Naive thymus-derived CD4-positive, alpha-beta T cell (primary cell): ENCODE measurements at regions not wholly inside any gene's neighbourhood (a gene's known extent, or its start where the extent isn't known, plus 50 kb on each side); places are given as distances from the start of the nearest gene placed in this dataset.

ENCODE experiments used
- ATAC-seq: fragments of 150-1000 bp; cut with Tn5 transposase; 2 replicates; pipeline ENCODE4 v1.10.0; 2021; ENCODE audit warnings: mild to moderate bottlenecking, moderate library complexity
- CTCF ChIA-PET: fragments of 350-600 bp; sonication (Branson Sonifier 250); formaldehyde crosslinking; loops from one replicate; lab custom pipeline; 2021; ENCODE audit warnings: antibody characterized with exemption; lab: Charles Lee
- POLR2A ChIA-PET: fragments of 350-600 bp; sonication (Branson Sonifier 250); formaldehyde crosslinking; loops from one replicate; lab custom pipeline; 2021; ENCODE audit warnings: antibody characterized with exemption, inconsistent platforms; lab: Charles Lee
- DNase-seq, 9 donors: peaks; one replicate each; pipeline versions ENCODE4 v3.0.0 to v3.0.0-alpha.2; 2020 to 2022; ENCODE audit warnings: mixed read lengths in 1 of 9
- H3K27ac ChIP-seq: one replicate; pipeline ENCODE4 v1.7.0; 2013; ENCODE audit warnings: mild to moderate bottlenecking, low read depth, low read length, moderate library complexity
- H3K27me3 ChIP-seq, 2 donors: one replicate each; pipeline ENCODE4 v1.7.0; 2013; ENCODE audit warnings: low read length in 2 of 2, mild to moderate bottlenecking in 2 of 2, moderate library complexity in 2 of 2; ENCODE audit not compliant: control insufficient read depth in 2 of 2, insufficient read depth in 2 of 2
- H3K36me3 ChIP-seq, 3 experiments: 1 replicate in 2 of 3; 2 replicates in 1 of 3; pipeline ENCODE4 v1.7.0; 2013; ENCODE audit warnings: low read length in 3 of 3, mild to moderate bottlenecking in 3 of 3, moderate library complexity in 1 of 3; ENCODE audit not compliant: insufficient read depth in 3 of 3, control insufficient read depth in 2 of 3
- H3K4me1 ChIP-seq, 2 donors: one replicate each; pipeline ENCODE4 v1.7.0; 2013; ENCODE audit warnings: low read length in 2 of 2, mild to moderate bottlenecking in 2 of 2, moderate library complexity in 1 of 2; ENCODE audit not compliant: control insufficient read depth in 2 of 2, insufficient read depth in 2 of 2
- H3K4me3 ChIP-seq: 2 replicates; pipeline ENCODE4 v1.7.0; 2013; ENCODE audit warnings: mild to moderate bottlenecking, low read length
- H3K9me3 ChIP-seq, 3 experiments: 1 replicate in 2 of 3; 2 replicates in 1 of 3; pipeline ENCODE4 v1.7.0; 2013; ENCODE audit warnings: low read length in 3 of 3; ENCODE audit not compliant: control insufficient read depth in 2 of 3
- H3K27ac Mint-ChIP-seq, 9 donors: one replicate each; pipeline ENCODE4 v1.8.0; 2020 to 2022; ENCODE audit warnings: mixed read lengths in 9 of 9, mild to moderate bottlenecking in 8 of 9, moderate library complexity in 5 of 9, inconsistent platforms in 2 of 9
- H3K27me3 Mint-ChIP-seq, 5 donors: one replicate each; pipeline ENCODE4 v1.8.0; 2021 to 2022; ENCODE audit warnings: mixed read lengths in 5 of 5, mild to moderate bottlenecking in 1 of 5
- H3K36me3 Mint-ChIP-seq, 5 donors: one replicate each; pipeline ENCODE4 v1.8.0; 2020 to 2022; ENCODE audit warnings: mixed read lengths in 5 of 5, mild to moderate bottlenecking in 3 of 5, inconsistent platforms in 1 of 5
- H3K4me1 Mint-ChIP-seq, 7 donors: one replicate each; pipeline ENCODE4 v1.8.0; 2020 to 2022; ENCODE audit warnings: mixed read lengths in 7 of 7, mild to moderate bottlenecking in 3 of 7, inconsistent platforms in 1 of 7
- H3K4me3 Mint-ChIP-seq, 10 donors: one replicate each; pipeline ENCODE4 v1.8.0; 2020 to 2022; ENCODE audit warnings: mild to moderate bottlenecking in 10 of 10, mixed read lengths in 10 of 10, moderate library complexity in 6 of 10, inconsistent platforms in 2 of 10
- H3K9me3 Mint-ChIP-seq, 11 donors: one replicate each; pipeline ENCODE4 v1.8.0; 2020 to 2022; ENCODE audit warnings: mixed read lengths in 11 of 11, mild to moderate bottlenecking in 4 of 11, inconsistent platforms in 1 of 11, moderate library complexity in 1 of 11
- intact Hi-C, 2 donors: fragments of 100-400 bp; cut with micrococcal nuclease; formaldehyde crosslinking; loops; one replicate each; pipeline ENCODE4 v1.15.1; 2023

- POLR2A ChIA-PET: no interaction called here
- no peaks in the 10 kb centered on the region for H3K36me3 Mint-ChIP-seq
- ATAC-seq (no peak), DNase-seq (no peak)
- no peak overlapping the region for H3K4me3 ChIP-seq
- no peaks in the 10 kb centered on the region for H3K4me1 ChIP-seq
- H3K27me3 Mint-ChIP-seq: peaks cover 0 to 3% (median 0%) of the 10 kb centered on the region in 5 donors
- H3K27me3 ChIP-seq: no peaks in the 10 kb centered on the region
- no peak overlapping the region for H3K27ac Mint-ChIP-seq
- intact Hi-C loops: no loop called here
- H3K9me3 ChIP-seq: no peaks in the 10 kb centered on the region
- no peaks in the 10 kb centered on the region for H3K36me3 ChIP-seq
- H3K9me3 Mint-ChIP-seq: peaks cover 0 to 3% (median 0%) of the 10 kb centered on the region in 11 donors
- no peak overlapping the region for H3K4me3 Mint-ChIP-seq
- H3K27ac ChIP-seq: no peak overlapping the region
- CTCF ChIA-PET: no interaction called here
- H3K4me1 Mint-ChIP-seq: peaks cover 0 to 4% (median 2%) of the 10 kb centered on the region in 7 donors
Observed at GRCh38 chr15:95615436-95615835, 715.1 kb upstream of the NR2F2 start.

- Histone ChIP-seq H3K4me1 (no peaks in the 10 kb centered on the region), H3K27ac (no peak overlapping the region), H3K27me3 (no peaks in the 10 kb centered on the region), H3K4me3 (no peak overlapping the region), H3K36me3 (no peaks in the 10 kb centered on the region), H3K9me3 (no peaks in the 10 kb centered on the region)
- DNase-seq (no peak), ATAC-seq (no peak)
- H3K27me3 Mint-ChIP-seq: peaks cover 0 to 3% (median 0%) of the 10 kb centered on the region in 5 donors
- H3K4me1 Mint-ChIP-seq: peaks cover 4 to 12% (median 9%) of the 10 kb centered on the region in 7 donors
- peaks cover 0 to 3% (median 0%) of the 10 kb centered on the region in 11 donors for H3K9me3 Mint-ChIP-seq
- intact Hi-C loops: no loop called here
- no peaks in the 10 kb centered on the region for H3K36me3 Mint-ChIP-seq
- no peak overlapping the region for H3K27ac Mint-ChIP-seq
- CTCF ChIA-PET: no interaction called here
- POLR2A ChIA-PET: no interaction called here
- H3K4me3 Mint-ChIP-seq: no peak overlapping the region
Observed at GRCh38 chr15:95616306-95616705, 714.2 kb upstream of the NR2F2 start.

- peaks cover 7 to 19% (median 13%) of the 10 kb centered on the region in 11 donors for H3K9me3 Mint-ChIP-seq
- intact Hi-C loops: no loop called here
- CTCF ChIA-PET: interaction anchor here (0.5 kb wide), 1 partner anchor 17 kb away, joined by 4 read pairs; no protein-coding TSS in a partner anchor
- POLR2A ChIA-PET: no interaction called here
- H3K4me1 Mint-ChIP-seq: peaks cover 4 to 12% (median 9%) of the 10 kb centered on the region in 7 donors
- peaks cover 0 to 10% (median 7%) of the 10 kb centered on the region in 5 donors for H3K36me3 Mint-ChIP-seq
- H3K4me3 Mint-ChIP-seq: peak overlapping the region in 8 of 10 donors; percentile 14 to 58 (median 26)
- Histone ChIP-seq H3K36me3 (no peaks in the 10 kb centered on the region), H3K9me3 (no peaks in the 10 kb centered on the region), H3K27ac (no peak overlapping the region), H3K27me3 (no peaks in the 10 kb centered on the region), H3K4me1 (no peaks in the 10 kb centered on the region), H3K4me3 (no peak overlapping the region)
- H3K27ac Mint-ChIP-seq: peak overlapping the region in 2 of 9 donors; percentile 18 to 19
- peaks cover 0 to 6% (median 0%) of the 10 kb centered on the region in 5 donors for H3K27me3 Mint-ChIP-seq
- DNase-seq: no peak
- ATAC-seq: no peak
Observed at GRCh38 chr15:95620934-95621579, 709.4 kb upstream of the NR2F2 start.

GRCh38 chr15:95622843-95623242 lies 707.7 kb upstream of the NR2F2 start:
- no peak for ATAC-seq
- CTCF ChIA-PET: no interaction called here

GRCh38 chr15:95624100-95624499 lies 706.4 kb upstream of the NR2F2 start:
- H3K9me3 Mint-ChIP-seq: peaks cover 7 to 19% (median 15%) of the 10 kb centered on the region in 11 donors
- ATAC-seq: no peak
- POLR2A ChIA-PET: no interaction called here

More at GRCh38 chr15:95622843-95623242, 707.7 kb upstream of the NR2F2 start:
- H3K27me3 ChIP-seq: no peaks in the 10 kb centered on the region
- no peak overlapping the region for H3K4me3 ChIP-seq
- Mint-ChIP-seq H3K4me1 (peaks cover 4 to 13% (median 10%) of the 10 kb centered on the region in 7 donors), H3K4me3 (no peak overlapping the region), H3K9me3 (peaks cover 7 to 19% (median 13%) of the 10 kb centered on the region in 11 donors), H3K27ac (no peak overlapping the region), H3K27me3 (peaks cover 0 to 13% (median 9%) of the 10 kb centered on the region in 5 donors), H3K36me3 (peaks cover 0 to 10% (median 7%) of the 10 kb centered on the region in 5 donors)
- no peaks in the 10 kb centered on the region for H3K9me3 ChIP-seq
- no peak for DNase-seq
- H3K27ac ChIP-seq: no peak overlapping the region
- POLR2A ChIA-PET: no interaction called here
- intact Hi-C loops: no loop called here
- no peaks in the 10 kb centered on the region for H3K4me1 ChIP-seq
- H3K36me3 ChIP-seq: no peaks in the 10 kb centered on the region

GRCh38 chr15:95624616-95625361 lies 705.7 kb upstream of the NR2F2 start:
- Mint-ChIP-seq H3K4me3 (no peak overlapping the region), H3K27ac (no peak overlapping the region), H3K36me3 (peaks cover 0 to 10% (median 7%) of the 10 kb centered on the region in 5 donors), H3K9me3 (peaks cover 7 to 19% (median 15%) of the 10 kb centered on the region in 11 donors), H3K4me1 (peaks cover 5 to 13% (median 10%) of the 10 kb centered on the region in 7 donors), H3K27me3 (peaks cover 0 to 18% (median 10%) of the 10 kb centered on the region in 5 donors)
- DNase-seq: no peak
- intact Hi-C loops: no loop called here
- POLR2A ChIA-PET: interaction anchor here (1.2 kb wide), 1 partner anchor 15 kb away, joined by 3 read pairs; no protein-coding TSS in a partner anchor
- H3K4me3 ChIP-seq: no peak overlapping the region
- H3K4me1 ChIP-seq: no peaks in the 10 kb centered on the region
- CTCF ChIA-PET: no interaction called here
- H3K27ac ChIP-seq: no peak overlapping the region
- no peaks in the 10 kb centered on the region for H3K9me3 ChIP-seq
- ATAC-seq: no peak
- no peaks in the 10 kb centered on the region for H3K36me3 ChIP-seq
- no peaks in the 10 kb centered on the region for H3K27me3 ChIP-seq

More at GRCh38 chr15:95624100-95624499, 706.4 kb upstream of the NR2F2 start:
- Histone ChIP-seq H3K27ac (no peak overlapping the region), H3K9me3 (no peaks in the 10 kb centered on the region), H3K4me1 (no peaks in the 10 kb centered on the region), H3K36me3 (no peaks in the 10 kb centered on the region), H3K27me3 (no peaks in the 10 kb centered on the region), H3K4me3 (no peak overlapping the region)
- intact Hi-C loops: no loop called here
- Mint-ChIP-seq H3K36me3 (peaks cover 0 to 10% (median 7%) of the 10 kb centered on the region in 5 donors), H3K27me3 (peaks cover 0 to 18% (median 10%) of the 10 kb centered on the region in 5 donors), H3K27ac (no peak overlapping the region), H3K4me3 (no peak overlapping the region), H3K4me1 (peaks cover 5 to 13% (median 10%) of the 10 kb centered on the region in 7 donors)
- CTCF ChIA-PET: no interaction called here
- DNase-seq: no peak
